Stimulated activated naive B cell treated with anti-CD40 and anti-IgM and Interleukin-4, amounts not matched to agents 10 μg/mL and 1 μg/mL and 100 μg/mL, for 72 hours (primary cell): ENCODE measurements at regions not wholly inside any gene's neighbourhood (a gene's known extent, or its start where the extent isn't known, plus 50 kb on each side); places are given as distances from the start of the nearest gene placed in this dataset.

Experiments used
- ATAC-seq, 2 donors: fragments of 150-1000 bp; cut with Tn5 transposase; replicated peaks; 2 replicates each; pipeline ENCODE4 v1.10.0; 2021; ENCODE audit warnings: moderate library complexity in 1 of 2
- DNase-seq: peaks from one replicate; pipeline ENCODE4 v3.0.0; 2021
- H3K27ac Mint-ChIP-seq: one replicate; pipeline ENCODE4 v1.8.0; 2022; ENCODE audit warnings: mild to moderate bottlenecking, mixed read lengths
- H3K27me3 Mint-ChIP-seq, 2 donors: one replicate each; pipeline ENCODE4 v1.8.0; 2022; ENCODE audit warnings: mixed read lengths in 2 of 2
- H3K36me3 Mint-ChIP-seq, 2 donors: one replicate each; pipeline ENCODE4 v1.8.0; 2022; ENCODE audit warnings: mixed read lengths in 2 of 2, mild to moderate bottlenecking in 1 of 2
- H3K4me1 Mint-ChIP-seq, 2 donors: one replicate each; pipeline ENCODE4 v1.8.0; 2022; ENCODE audit warnings: mixed read lengths in 2 of 2, mild to moderate bottlenecking in 1 of 2
- H3K4me3 Mint-ChIP-seq, 2 donors: one replicate each; pipeline ENCODE4 v1.8.0; 2022; ENCODE audit warnings: mild to moderate bottlenecking in 2 of 2, mixed read lengths in 2 of 2, moderate library complexity in 1 of 2
- H3K9me3 Mint-ChIP-seq, 2 donors: one replicate each; pipeline ENCODE4 v1.8.0; 2022; ENCODE audit warnings: mixed read lengths in 2 of 2, mild to moderate bottlenecking in 1 of 2

DNA sequence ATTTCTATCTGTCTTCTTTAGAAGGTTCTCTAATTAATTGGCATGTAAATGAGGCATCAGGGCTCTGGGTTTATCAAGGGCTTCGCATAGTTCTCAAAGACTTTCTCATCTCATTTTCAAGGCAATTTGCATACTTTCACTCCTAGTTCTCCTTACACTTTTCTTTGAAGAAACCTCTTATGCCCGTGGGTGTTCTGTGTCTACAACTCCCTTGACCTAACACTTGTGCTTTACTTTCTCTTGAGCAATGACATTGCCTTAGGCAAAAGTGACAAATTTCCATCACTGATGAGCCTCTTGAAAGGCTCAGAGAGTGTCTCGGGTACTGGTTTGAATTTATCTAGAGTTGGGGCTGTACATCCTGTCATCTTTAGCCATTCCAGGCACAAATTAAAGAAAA, 74.7 kb upstream of the ITPRID1 start:
- H3K9me3 Mint-ChIP-seq = peaks cover 2 to 6% of the 10 kb centered on the region in 2 donors
- no peak overlapping the region for H3K4me3 Mint-ChIP-seq
- no peak for ATAC-seq
- DNase-seq = no peak
- no peaks in the 10 kb centered on the region for H3K4me1 Mint-ChIP-seq
- H3K27me3 Mint-ChIP-seq = peaks cover 0 to 6% of the 10 kb centered on the region in 2 donors
- H3K36me3 Mint-ChIP-seq = no peaks in the 10 kb centered on the region
- no peak overlapping the region for H3K27ac Mint-ChIP-seq

DNA sequence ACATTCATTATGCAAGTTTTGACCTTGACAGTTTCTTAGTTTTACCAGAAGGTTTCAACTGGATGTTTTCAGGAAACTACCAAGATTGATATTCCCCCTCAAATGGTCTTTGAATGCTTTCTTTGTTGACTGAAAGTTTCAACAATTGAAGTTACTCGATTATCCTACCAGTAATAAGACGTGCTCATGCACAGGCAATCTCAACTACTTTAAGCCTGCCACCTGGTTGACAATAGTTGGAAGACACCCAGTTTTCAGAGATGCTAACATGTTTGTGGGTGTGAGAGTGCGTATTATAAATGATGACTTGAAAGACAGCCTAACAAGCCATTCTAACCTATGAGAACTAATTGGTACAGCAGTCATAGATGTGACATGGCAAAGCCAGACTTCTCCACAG, 73.4 kb upstream of the ITPRID1 start:
- H3K4me1 Mint-ChIP-seq = no peaks in the 10 kb centered on the region
- no peak overlapping the region for H3K27ac Mint-ChIP-seq
- H3K9me3 Mint-ChIP-seq = peaks cover 2 to 6% of the 10 kb centered on the region in 2 donors
- no peak for DNase-seq
- ATAC-seq = no peak
- H3K27me3 Mint-ChIP-seq = peaks cover 0 to 6% of the 10 kb centered on the region in 2 donors
- H3K4me3 Mint-ChIP-seq = no peak overlapping the region
- H3K36me3 Mint-ChIP-seq = no peaks in the 10 kb centered on the region

DNA sequence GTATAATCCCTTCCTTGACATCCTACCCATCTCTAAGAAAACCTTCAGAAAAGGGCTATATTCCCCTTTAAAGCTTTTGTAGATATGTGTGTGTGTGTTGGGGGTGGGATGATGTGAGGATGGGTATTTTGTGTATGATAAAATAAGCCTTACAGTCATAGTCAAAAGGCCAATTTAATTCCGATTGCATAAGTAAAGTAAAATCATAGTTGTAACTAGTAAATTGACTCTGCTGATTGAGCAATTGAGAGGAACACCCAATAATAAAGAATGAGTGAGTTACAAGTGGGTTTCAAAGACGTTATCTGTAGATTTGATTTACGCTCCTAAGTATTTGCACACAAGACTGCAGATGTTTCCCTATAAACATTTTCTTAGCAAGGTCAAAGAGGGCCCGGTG, 71.3 kb upstream of the ITPRID1 start:
- no peak overlapping the region for H3K27ac Mint-ChIP-seq
- H3K9me3 Mint-ChIP-seq = no peaks in the 10 kb centered on the region
- DNase-seq (no peak), ATAC-seq (no peak)
- peaks cover 0 to 6% of the 10 kb centered on the region in 2 donors for H3K27me3 Mint-ChIP-seq
- H3K36me3 Mint-ChIP-seq = no peaks in the 10 kb centered on the region
- H3K4me1 Mint-ChIP-seq = no peaks in the 10 kb centered on the region
- no peak overlapping the region for H3K4me3 Mint-ChIP-seq

DNA sequence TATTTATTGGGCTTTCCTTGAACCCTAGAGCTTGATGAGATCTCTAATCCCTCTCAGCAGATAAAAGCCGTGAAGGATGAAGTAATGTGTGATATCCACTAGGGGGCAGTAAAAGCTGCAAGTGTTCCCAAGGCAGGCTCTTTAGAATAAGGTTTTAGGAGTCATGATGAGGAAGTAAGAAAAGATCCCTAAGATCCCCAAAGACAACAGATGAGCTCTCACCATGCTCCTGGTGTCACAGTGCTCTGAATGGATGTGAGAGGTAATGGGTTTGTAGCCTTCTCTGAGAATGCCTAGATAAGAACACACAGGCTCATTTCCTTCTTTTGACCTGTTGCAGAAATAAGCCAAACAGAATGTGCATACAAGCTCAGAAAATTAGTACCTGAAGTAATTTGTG, 70.4 kb upstream of the ITPRID1 start:
- Mint-ChIP-seq H3K27me3 (peaks cover 0 to 6% of the 10 kb centered on the region in 2 donors), H3K4me1 (no peaks in the 10 kb centered on the region), H3K36me3 (no peaks in the 10 kb centered on the region), H3K27ac (no peak overlapping the region), H3K9me3 (no peaks in the 10 kb centered on the region), H3K4me3 (no peak overlapping the region)
- ATAC-seq = peak; percentile 59 to 60
- no peak for DNase-seq

DNA sequence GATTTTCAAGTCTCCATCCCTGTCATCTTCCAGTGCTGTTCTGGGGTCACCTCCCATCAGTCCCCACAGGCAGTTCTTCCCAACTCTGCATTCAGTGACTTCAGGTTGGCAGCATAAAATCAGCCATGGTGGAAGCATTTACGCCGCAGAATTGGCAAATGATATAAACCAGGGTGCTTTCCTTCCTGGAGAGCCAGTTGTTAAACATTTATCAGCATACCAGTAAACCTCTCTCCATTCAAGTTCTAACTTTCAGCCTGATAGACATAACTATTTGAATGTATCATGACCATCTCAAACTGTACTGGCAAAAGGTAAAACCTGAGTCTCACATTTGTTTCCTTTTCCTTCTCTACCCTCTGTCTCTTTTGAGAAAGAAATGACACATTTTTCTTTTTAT, 69.7 kb upstream of the ITPRID1 start:
- no peaks in the 10 kb centered on the region for H3K36me3 Mint-ChIP-seq

DNA sequence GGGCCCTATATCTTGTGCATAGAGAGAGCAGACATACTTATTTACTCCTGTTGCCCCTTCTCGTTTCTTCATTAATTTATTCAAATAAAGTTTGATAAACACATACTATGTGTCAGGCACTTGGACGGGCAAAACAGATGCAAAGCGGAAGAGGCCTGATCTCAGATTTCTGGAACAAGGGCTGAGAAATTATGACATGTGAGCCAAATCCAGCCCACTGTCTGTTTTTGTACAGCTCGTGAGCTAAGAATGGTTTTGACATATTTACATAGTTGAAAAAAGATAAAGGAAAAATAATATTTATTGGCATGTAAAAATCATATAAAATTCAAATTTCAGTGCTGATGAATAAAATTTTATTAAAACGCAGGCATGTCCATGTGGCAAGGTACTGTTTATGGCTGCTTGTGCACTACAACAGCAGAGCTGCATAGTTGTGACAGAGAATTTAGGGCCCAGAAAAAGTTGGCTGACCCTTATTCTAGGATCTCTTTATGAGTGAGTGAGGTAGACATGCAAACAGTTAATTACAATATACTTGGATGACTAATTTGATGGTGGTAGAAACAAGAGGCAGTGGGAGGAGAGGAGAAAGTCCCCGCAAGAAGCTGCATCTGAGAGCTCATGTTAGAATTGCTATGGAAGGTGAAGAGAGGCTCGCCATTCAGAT, 68.1 kb upstream of the ITPRID1 start:
- H3K9me3 Mint-ChIP-seq = no peaks in the 10 kb centered on the region
- no peak overlapping the region for H3K4me3 Mint-ChIP-seq
- DNase-seq (no peak), ATAC-seq (no peak)
- H3K4me1 Mint-ChIP-seq = no peaks in the 10 kb centered on the region
- no peaks in the 10 kb centered on the region for H3K36me3 Mint-ChIP-seq
- H3K27ac Mint-ChIP-seq = no peak overlapping the region
- H3K27me3 Mint-ChIP-seq = peaks cover 5 to 6% of the 10 kb centered on the region in 2 donors

More for the DNA sequence above, 69.7 kb upstream of the ITPRID1 start:
- Mint-ChIP-seq H3K4me3 (no peak overlapping the region), H3K27ac (no peak overlapping the region), H3K4me1 (no peaks in the 10 kb centered on the region), H3K27me3 (peaks cover 0 to 6% of the 10 kb centered on the region in 2 donors), H3K9me3 (no peaks in the 10 kb centered on the region)
- DNase-seq = no peak
- no peak for ATAC-seq

DNA sequence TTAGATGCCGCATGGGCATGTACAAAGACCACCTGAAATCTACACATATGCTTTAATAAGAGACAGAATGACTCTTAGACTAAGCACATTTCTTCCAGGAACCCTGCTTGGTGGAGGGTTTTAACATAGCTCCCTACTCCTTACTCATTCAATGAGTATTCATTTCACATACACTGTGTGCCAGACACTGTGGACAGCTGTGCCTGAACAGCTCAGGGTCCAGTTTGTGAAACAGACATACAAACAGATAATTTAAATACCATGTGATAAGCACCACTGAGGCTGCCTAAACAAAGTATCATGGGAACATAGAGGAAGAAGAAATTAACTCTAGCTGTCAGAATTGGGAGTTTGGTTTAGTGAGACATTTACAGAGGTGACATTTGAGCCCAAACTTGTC, 65.2 kb upstream of the ITPRID1 start:
- ATAC-seq (no peak), DNase-seq (no peak)
- Mint-ChIP-seq H3K9me3 (no peaks in the 10 kb centered on the region), H3K27ac (no peak overlapping the region), H3K4me3 (no peak overlapping the region), H3K27me3 (peaks cover 0 to 5% of the 10 kb centered on the region in 2 donors), H3K36me3 (no peaks in the 10 kb centered on the region), H3K4me1 (no peaks in the 10 kb centered on the region)

DNA sequence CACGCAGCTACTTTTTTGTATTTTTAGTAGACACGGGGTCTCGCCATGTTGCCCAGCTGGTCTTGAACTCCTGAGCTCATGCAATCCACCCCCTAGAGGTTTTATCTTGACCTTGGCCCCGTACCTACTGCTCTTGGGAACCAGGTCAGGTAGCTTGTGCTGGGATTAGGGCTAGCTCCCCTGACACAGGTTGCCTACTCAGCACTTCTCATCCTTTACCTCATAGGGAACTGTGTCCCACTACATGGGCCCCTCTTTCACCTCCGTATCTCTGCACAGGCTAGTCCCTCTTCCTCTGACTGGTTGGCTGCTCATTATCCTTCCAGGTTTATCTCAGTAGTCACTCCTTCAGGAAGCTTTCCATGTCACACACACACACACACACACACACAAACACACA, 58.0 kb upstream of the ITPRID1 start:
- no peak overlapping the region for H3K4me3 Mint-ChIP-seq

DNA sequence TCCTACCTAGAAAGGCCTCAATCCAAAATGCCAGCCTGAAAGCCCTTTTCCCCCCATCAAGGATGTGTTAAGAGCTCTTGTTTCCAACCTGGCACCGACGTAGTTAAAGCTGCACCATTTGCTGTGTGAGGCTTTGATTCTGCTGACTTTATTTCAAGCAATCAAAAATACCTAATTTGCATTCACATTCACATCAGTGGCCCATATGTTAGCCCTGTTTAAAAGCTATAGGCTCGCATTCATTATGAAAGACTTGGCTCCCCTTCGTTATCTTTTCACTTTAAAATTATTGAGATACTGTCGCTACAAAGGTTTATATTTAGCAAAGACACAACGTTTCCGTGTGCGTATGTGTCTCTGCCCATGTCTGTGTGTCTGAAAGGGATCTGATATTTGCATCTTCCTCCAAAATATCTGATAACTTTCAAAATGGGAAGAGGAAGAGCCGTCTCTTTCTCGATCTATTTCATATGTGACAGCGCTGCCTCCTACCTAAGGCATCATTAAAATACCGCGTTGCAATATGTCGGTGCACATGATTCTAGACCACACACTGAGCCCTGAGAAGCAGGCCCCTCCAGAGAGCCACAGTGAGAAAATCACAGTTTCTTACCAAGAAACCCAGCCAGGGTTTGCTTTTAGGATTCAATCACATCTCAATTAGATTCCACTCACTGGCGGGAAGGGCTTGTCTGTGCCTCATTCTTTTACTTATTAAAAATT, 57.1 kb upstream of the ITPRID1 start:
- H3K27ac Mint-ChIP-seq = no peak overlapping the region
- no peaks in the 10 kb centered on the region for H3K4me1 Mint-ChIP-seq
- ATAC-seq = no peak
- DNase-seq = no peak
- H3K4me3 Mint-ChIP-seq = no peak overlapping the region
- no peaks in the 10 kb centered on the region for H3K9me3 Mint-ChIP-seq
- H3K36me3 Mint-ChIP-seq = no peaks in the 10 kb centered on the region
- H3K27me3 Mint-ChIP-seq = no peaks in the 10 kb centered on the region

More for the DNA sequence above, 58.0 kb upstream of the ITPRID1 start:
- H3K27me3 Mint-ChIP-seq = no peaks in the 10 kb centered on the region
- no peaks in the 10 kb centered on the region for H3K9me3 Mint-ChIP-seq
- no peak overlapping the region for H3K27ac Mint-ChIP-seq
- ATAC-seq (no peak), DNase-seq (no peak)
- no peaks in the 10 kb centered on the region for H3K36me3 Mint-ChIP-seq
- H3K4me1 Mint-ChIP-seq = no peaks in the 10 kb centered on the region

DNA sequence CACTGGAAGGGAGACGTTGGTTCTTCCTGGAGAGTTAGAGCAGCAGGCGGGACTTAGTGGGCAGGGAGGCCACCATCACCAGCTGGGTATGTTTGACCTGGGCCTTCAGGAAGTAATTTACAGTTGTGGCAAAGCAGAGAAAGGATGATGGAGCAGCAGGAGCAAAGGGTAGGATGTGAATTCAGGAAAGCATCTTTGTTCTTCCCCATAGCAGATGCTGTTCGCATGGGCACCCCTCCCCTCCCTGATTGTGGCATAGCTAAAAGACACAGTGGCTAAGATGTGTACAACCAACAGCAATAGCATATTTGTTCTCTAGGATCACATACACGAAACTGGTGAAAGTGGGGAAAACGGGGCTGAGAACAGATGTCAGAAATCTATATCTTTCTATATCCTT, 56.3 kb upstream of the ITPRID1 start:
- Mint-ChIP-seq H3K4me3 (no peak overlapping the region), H3K27me3 (no peaks in the 10 kb centered on the region), H3K9me3 (no peaks in the 10 kb centered on the region), H3K4me1 (no peaks in the 10 kb centered on the region), H3K27ac (no peak overlapping the region), H3K36me3 (no peaks in the 10 kb centered on the region)
- no peak for DNase-seq
- ATAC-seq = no peak

DNA sequence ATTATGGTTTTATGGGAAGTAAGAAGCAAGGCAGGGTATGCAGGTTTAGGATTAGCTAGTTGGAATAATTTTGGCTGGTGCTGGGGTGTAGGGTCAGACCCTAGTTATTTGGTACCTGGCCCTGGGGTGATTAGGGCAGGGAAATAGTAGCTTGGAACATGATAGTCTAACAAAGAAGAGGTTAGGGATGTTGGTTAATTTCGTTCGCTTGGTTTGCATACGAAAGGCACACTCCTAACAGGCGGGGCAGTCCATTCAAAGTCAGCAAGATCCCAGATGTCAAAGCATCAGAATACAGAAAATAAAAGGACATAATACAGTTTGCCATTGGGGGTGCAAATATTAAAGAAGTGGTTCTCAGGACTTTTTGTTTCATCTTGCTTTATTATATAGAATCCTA, 55.7 kb upstream of the ITPRID1 start:
- H3K36me3 Mint-ChIP-seq = no peaks in the 10 kb centered on the region
- H3K4me1 Mint-ChIP-seq = no peaks in the 10 kb centered on the region
- H3K27me3 Mint-ChIP-seq = no peaks in the 10 kb centered on the region
- no peak for DNase-seq
- no peak for ATAC-seq
- H3K9me3 Mint-ChIP-seq = no peaks in the 10 kb centered on the region
- no peak overlapping the region for H3K4me3 Mint-ChIP-seq
- H3K27ac Mint-ChIP-seq = no peak overlapping the region

DNA sequence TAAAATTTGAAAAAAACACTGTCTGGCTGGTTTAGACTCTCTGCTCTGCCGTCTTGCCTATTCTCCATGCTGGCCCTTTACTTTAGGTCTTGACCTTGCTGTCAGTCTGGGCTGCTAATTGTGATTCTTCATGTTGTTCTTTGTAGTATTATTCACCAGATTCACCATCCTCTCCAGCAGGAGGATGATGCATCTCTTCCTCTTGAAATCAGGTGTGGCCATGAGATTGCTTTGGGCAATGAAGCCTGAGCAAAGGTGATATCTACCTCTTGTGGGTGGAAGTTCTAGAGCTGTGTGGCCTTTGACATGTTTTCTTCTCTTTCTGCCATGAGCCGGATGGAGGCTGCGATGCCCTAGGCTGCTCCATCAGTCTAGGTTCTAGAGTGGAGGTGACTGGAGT, 51.3 kb upstream of the ITPRID1 start:
- H3K27ac Mint-ChIP-seq = no peak overlapping the region
- H3K27me3 Mint-ChIP-seq = peaks cover 0 to 8% of the 10 kb centered on the region in 2 donors
- H3K4me3 Mint-ChIP-seq = no peak overlapping the region
- DNase-seq (no peak), ATAC-seq (no peak)
- H3K4me1 Mint-ChIP-seq = no peaks in the 10 kb centered on the region
- H3K36me3 Mint-ChIP-seq = no peaks in the 10 kb centered on the region
- H3K9me3 Mint-ChIP-seq = no peaks in the 10 kb centered on the region
